Body of pancreas (tissue), 4 donors: ENCODE measurements at regions not wholly inside any gene's neighbourhood (a gene's known extent, or its start where the extent isn't known, plus 50 kb on each side); places are given as distances from the start of the nearest gene placed in this dataset.

Experiments
- ATAC-seq: fragments of 150-250 bp; one replicate; pipeline ENCODE4 v1.9.1; 2016
- DNase-seq, 4 donors: peaks; one replicate each; pipeline ENCODE4 v3.0.0-alpha.2; 2019
- H3K27ac ChIP-seq, 4 donors: fragments of 200-600 bp; sonication (generic); 1 replicate in 3 of 4; 2 replicates in 1 of 4; pipeline versions ENCODE4 v1.5.1 to v1.6.1; 2016 to 2019; ENCODE audit warnings: mild to moderate bottlenecking in 1 of 4, mixed read lengths in 1 of 4, moderate library complexity in 1 of 4
- H3K27me3 ChIP-seq, 2 donors: fragments of 200-600 bp; sonication (generic); one replicate each; pipeline ENCODE4 v1.6.0; 2016; ENCODE audit warnings: mild to moderate bottlenecking in 1 of 2
- H3K36me3 ChIP-seq, 2 donors: fragments of 200-600 bp; sonication (generic); replicated peaks in 1 of 2; 2 replicates each; pipeline ENCODE4 v1.5.1; 2016; ENCODE audit warnings: low read depth in 2 of 2; ENCODE audit not compliant: insufficient read depth in 1 of 2
- H3K4me1 ChIP-seq: fragments of 200-600 bp; sonication (generic); one replicate; pipeline ENCODE4 v1.6.0; 2016
- H3K4me3 ChIP-seq, 2 donors: fragments of 200-600 bp; sonication (generic); 1 replicate in 1 of 2; 2 replicates in 1 of 2; pipeline ENCODE4 v1.5.1; 2016 to 2019
- H3K9me3 ChIP-seq, 3 donors: fragments of 200-600 bp; sonication (generic); 1 replicate in 2 of 3; 2 replicates in 1 of 3; pipeline ENCODE4 v1.5.1; 2016
- POLR2A ChIP-seq, 3 donors: fragments of 450-650 bp; IDR thresholded peaks; one replicate each; pipeline ENCODE4 v1.6.1; 2016; ENCODE audit warnings: antibody characterized with exemption in 3 of 3, mild to moderate bottlenecking in 2 of 3
- WGBS, 2 donors: methylation state at CpG; one replicate each; pipeline ENCODE4 v1.1.5; 2017; 5-methylcytosine and 5-hydroxymethylcytosine counted together
- intact Hi-C: fragments of 100-400 bp; cut with DNase I; formaldehyde crosslinking; loops from one replicate; pipeline ENCODE4 v1.15.1; 2023
- TF ChIP-seq, protein P1 (sequence below), 7 experiments: fragments of 450-650 bp in 4 of 7; fragments of 200-600 bp in 3 of 7; sonication (generic) in 3 of 7; IDR thresholded peaks; one replicate each; pipeline ENCODE4 v1.5.1; 2016 to 2019; ENCODE audit warnings: antibody characterized with exemption in 7 of 7

DNA sequence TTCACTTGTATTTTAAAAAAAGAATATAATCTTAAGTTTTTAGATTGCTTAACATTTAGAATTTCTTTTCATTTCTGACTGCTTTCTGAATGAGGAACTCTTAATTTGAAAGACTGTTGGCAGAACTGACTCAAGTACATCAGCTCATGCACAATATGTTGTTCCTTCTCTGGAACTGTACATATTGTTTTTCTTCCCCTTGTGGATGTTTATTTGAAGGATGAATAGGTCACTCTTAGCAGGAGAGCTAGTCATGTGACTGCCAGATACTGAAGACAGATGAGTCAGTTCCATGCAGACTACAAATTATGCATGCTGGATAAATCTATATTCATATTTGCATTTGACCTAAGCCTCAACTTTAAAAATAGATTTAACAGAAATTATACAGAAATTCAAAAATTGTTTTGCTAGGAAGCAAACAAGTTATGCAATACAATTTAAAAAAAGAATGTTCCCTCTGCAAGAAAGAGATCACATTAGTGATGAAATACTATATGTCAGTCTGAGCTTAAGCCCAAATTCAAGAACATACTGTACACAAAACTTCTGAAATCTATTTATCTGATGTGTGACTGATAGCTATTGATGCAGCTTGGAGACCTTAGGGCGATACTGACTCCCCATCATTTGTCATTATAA lies 1274.9 kb upstream of the GJE1 start:
- no peak overlapping the region for H3K4me3 ChIP-seq
- intact Hi-C loops, result no loop called here
- 19 to 30% methylated on average over 1 of the region's 1 CpG for WGBS, 2 donors
- H3K4me1 ChIP-seq, result no peaks in the 10 kb centered on the region
- TF ChIP-seq, protein P1, sequence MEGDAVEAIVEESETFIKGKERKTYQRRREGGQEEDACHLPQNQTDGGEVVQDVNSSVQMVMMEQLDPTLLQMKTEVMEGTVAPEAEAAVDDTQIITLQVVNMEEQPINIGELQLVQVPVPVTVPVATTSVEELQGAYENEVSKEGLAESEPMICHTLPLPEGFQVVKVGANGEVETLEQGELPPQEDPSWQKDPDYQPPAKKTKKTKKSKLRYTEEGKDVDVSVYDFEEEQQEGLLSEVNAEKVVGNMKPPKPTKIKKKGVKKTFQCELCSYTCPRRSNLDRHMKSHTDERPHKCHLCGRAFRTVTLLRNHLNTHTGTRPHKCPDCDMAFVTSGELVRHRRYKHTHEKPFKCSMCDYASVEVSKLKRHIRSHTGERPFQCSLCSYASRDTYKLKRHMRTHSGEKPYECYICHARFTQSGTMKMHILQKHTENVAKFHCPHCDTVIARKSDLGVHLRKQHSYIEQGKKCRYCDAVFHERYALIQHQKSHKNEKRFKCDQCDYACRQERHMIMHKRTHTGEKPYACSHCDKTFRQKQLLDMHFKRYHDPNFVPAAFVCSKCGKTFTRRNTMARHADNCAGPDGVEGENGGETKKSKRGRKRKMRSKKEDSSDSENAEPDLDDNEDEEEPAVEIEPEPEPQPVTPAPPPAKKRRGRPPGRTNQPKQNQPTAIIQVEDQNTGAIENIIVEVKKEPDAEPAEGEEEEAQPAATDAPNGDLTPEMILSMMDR (IDR thresholded peaks at IDR 0.05), result no peak
- no peak for TF ChIP-seq POLR2A (IDR thresholded peaks at IDR 0.05)
- peak; percentile 65 for ATAC-seq
- peak overlapping the region in 1 of 4 donors; percentile 54 for H3K27ac ChIP-seq
- H3K36me3 ChIP-seq, result no peaks in the 10 kb centered on the region
- peak in 1 of 4 donors; percentile 12 for DNase-seq
- H3K9me3 ChIP-seq, result no peaks in the 10 kb centered on the region
- no peaks in the 10 kb centered on the region for H3K27me3 ChIP-seq

DNA sequence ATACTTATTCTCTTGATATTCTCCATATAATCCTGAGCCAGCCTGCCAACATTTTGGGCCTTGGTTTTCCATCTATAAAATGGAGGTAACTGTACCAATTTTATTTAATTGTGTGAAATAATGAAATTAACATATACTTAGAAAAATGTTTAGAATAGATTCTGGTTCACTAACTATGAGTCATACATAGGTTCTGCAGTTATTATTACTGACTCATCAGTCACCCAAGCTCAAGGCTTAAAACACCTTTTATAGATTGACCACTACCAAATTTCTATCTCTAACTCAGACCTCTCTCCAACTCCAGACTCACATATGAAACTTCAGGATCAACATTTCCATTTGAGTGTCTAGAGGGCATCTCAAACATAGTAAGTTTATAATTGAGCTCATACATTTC lies 1277.2 kb upstream of the GJE1 start:
- DNase-seq, result no peak
- Histone ChIP-seq H3K4me1 (no peaks in the 10 kb centered on the region), H3K9me3 (no peaks in the 10 kb centered on the region), H3K4me3 (no peak overlapping the region), H3K27ac (no peak overlapping the region), H3K27me3 (no peaks in the 10 kb centered on the region), H3K36me3 (no peaks in the 10 kb centered on the region)
- no peak for TF ChIP-seq POLR2A (IDR thresholded peaks at IDR 0.05)
- TF ChIP-seq, protein P1 (IDR thresholded peaks at IDR 0.05), result no peak
- ATAC-seq, result no peak
- intact Hi-C loops, result no loop called here

DNA sequence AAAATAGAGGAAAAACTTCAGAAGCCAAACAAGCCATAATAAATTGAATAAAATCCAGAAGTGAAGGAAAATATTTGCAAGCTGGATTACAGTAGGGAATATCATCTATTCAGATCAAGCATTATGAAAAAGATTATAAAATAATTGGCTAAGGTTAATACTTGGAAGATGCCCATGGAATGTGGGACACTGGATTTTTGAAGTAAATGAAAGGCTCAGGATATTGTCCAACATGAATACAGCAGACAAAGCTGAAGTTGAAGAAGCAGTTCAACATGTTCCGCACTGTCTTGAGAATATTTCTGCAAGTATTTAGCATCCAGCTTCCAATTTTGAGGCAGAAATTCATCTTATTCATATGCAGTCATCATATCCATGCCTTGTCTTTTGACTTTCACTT lies 1278.4 kb upstream of the GJE1 start:
- Histone ChIP-seq H3K36me3 (no peaks in the 10 kb centered on the region), H3K4me1 (no peaks in the 10 kb centered on the region), H3K4me3 (no peak overlapping the region), H3K27me3 (no peaks in the 10 kb centered on the region), H3K27ac (no peak overlapping the region), H3K9me3 (no peaks in the 10 kb centered on the region)
- WGBS, 2 donors, result 75 to 82% methylated on average over 1 of the region's 1 CpG
- TF ChIP-seq, protein P1 (IDR thresholded peaks at IDR 0.05), result no peak
- TF ChIP-seq POLR2A (IDR thresholded peaks at IDR 0.05), result no peak
- no peak for ATAC-seq
- DNase-seq, result no peak
- intact Hi-C loops, result no loop called here

DNA sequence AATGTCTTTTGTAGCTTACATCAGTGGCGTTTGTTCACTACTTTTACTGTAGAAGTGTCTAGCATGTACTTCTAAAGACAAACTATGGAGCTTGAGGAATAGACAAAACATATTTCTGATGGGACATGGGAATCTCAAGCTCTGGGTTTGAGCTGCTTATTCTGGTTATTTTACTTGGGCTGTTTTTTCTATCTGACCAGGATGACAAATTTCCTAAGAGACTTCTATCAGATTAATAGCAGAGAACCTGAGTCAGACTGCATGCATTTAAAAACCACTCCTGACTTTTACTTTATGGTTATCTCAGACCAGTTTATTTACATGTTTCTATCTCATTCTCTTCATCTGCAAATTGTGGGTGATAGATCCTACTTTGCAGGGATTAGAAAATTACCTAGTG lies 1282.3 kb upstream of the GJE1 start:
- H3K36me3 ChIP-seq, result no peaks in the 10 kb centered on the region
- H3K4me1 ChIP-seq, result no peaks in the 10 kb centered on the region
- WGBS, 2 donors, result 46 to 50% methylated on average over 1 of the region's 1 CpG
- no peaks in the 10 kb centered on the region for H3K27me3 ChIP-seq
- no peak for TF ChIP-seq POLR2A (IDR thresholded peaks at IDR 0.05)
- TF ChIP-seq, protein P1 (IDR thresholded peaks at IDR 0.05), result no peak
- no peak overlapping the region for H3K27ac ChIP-seq
- H3K4me3 ChIP-seq, result no peak overlapping the region
- ATAC-seq, result no peak
- intact Hi-C loops, result no loop called here
- no peak for DNase-seq
- no peaks in the 10 kb centered on the region for H3K9me3 ChIP-seq

DNA sequence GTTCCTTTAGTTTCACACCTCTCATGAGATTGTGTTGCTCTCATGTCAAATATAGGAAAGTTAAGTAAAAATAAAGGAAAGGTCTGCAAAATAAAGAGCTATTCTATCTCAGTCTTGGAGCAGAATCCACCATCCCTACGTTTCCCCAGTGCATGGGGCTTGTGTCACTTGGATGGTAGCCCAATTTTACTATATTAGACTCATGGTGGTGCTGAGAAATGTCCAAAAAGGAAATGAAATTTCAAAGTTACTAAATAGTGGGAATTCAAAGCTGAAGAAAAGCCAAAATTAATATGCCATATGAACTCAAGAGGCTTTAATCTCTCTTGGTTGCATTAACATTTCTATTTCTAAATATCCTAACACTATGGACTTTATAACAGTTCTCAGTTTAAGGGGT lies 1283.3 kb upstream of the GJE1 start:
- TF ChIP-seq, protein P1 (IDR thresholded peaks at IDR 0.05), result no peak
- TF ChIP-seq POLR2A (IDR thresholded peaks at IDR 0.05), result no peak
- Histone ChIP-seq H3K4me1 (no peaks in the 10 kb centered on the region), H3K36me3 (no peaks in the 10 kb centered on the region), H3K4me3 (no peak overlapping the region), H3K9me3 (no peaks in the 10 kb centered on the region), H3K27ac (no peak overlapping the region), H3K27me3 (no peaks in the 10 kb centered on the region)
- no peak for DNase-seq
- ATAC-seq, result no peak
- 47% methylated on average over 1 of the region's 1 CpG for WGBS, 2 donors
- intact Hi-C loops, result no loop called here
